ENCODE measurements at regions not wholly inside any gene's neighbourhood (a gene's known extent, or its start where the extent isn't known, plus 50 kb on each side); places are given as distances from the start of the nearest gene placed in this dataset.

GRCh38 chr18:50453014-50453680, 78.3 kb downstream of the SKA1 start:
- CTCF ChIA-PET: no interaction called here
- Histone ChIP-seq H3K27me3 (ENCODE audit: control insufficient read depth, insufficient read depth, low read length) (no peaks in the 10 kb centered on the region), H3K27ac (ENCODE audit: low read depth, low read length) (no peak overlapping the region), H3K4me3 (ENCODE audit: low read depth, low read length) (no peak overlapping the region), H3K9me3 (ENCODE audit: control insufficient read depth, insufficient read depth, low read length) (no peaks in the 10 kb centered on the region)
- TF ChIP-seq CTCF (IDR thresholded peaks at IDR 0.05; ENCODE audit: low read depth, low read length): no peak
- POLR2A ChIA-PET: no interaction called here
- DNase-seq (ENCODE audit: low read depth, low spot score): no peak

GRCh38 chr18:50453732-50454131, 78.9 kb downstream of the SKA1 start:
- no peak for DNase-seq (ENCODE audit: low read depth, low spot score)
- ChIA-PET POLR2A (no interaction called here), CTCF (no interaction called here)
- Histone ChIP-seq H3K9me3 (ENCODE audit: control insufficient read depth, insufficient read depth, low read length) (no peaks in the 10 kb centered on the region), H3K4me3 (ENCODE audit: low read depth, low read length) (no peak overlapping the region), H3K27ac (ENCODE audit: low read depth, low read length) (no peak overlapping the region), H3K27me3 (ENCODE audit: control insufficient read depth, insufficient read depth, low read length) (no peaks in the 10 kb centered on the region)
- TF ChIP-seq CTCF (IDR thresholded peaks at IDR 0.05; ENCODE audit: low read depth, low read length): no peak

- H3K9me3 ChIP-seq (ENCODE audit: control insufficient read depth, insufficient read depth, low read length): no peaks in the 10 kb centered on the region
- no peak overlapping the region for H3K4me3 ChIP-seq (ENCODE audit: low read depth, low read length)
- POLR2A ChIA-PET: no interaction called here
- CTCF ChIA-PET: no interaction called here
- H3K27me3 ChIP-seq (ENCODE audit: control insufficient read depth, insufficient read depth, low read length): no peaks in the 10 kb centered on the region
- no peak for TF ChIP-seq CTCF (IDR thresholded peaks at IDR 0.05; ENCODE audit: low read depth, low read length)
- no peak for DNase-seq (ENCODE audit: low read depth, low spot score)
- no peak overlapping the region for H3K27ac ChIP-seq (ENCODE audit: low read depth, low read length)
Observed at GRCh38 chr18:50454387-50454988, 79.6 kb downstream of the SKA1 start.

GRCh38 chr18:50456285-50456684, 81.4 kb downstream of the SKA1 start:
- POLR2A ChIA-PET: no interaction called here
- Histone ChIP-seq H3K27ac (ENCODE audit: low read depth, low read length) (no peak overlapping the region), H3K27me3 (ENCODE audit: control insufficient read depth, insufficient read depth, low read length) (no peaks in the 10 kb centered on the region), H3K9me3 (ENCODE audit: control insufficient read depth, insufficient read depth, low read length) (no peaks in the 10 kb centered on the region), H3K4me3 (ENCODE audit: low read depth, low read length) (no peak overlapping the region)
- DNase-seq (ENCODE audit: low read depth, low spot score): no peak
- CTCF ChIA-PET: no interaction called here
- TF ChIP-seq CTCF (IDR thresholded peaks at IDR 0.05; ENCODE audit: low read depth, low read length): no peak

- ChIA-PET POLR2A (no interaction called here), CTCF (no interaction called here)
- no peak for DNase-seq (ENCODE audit: low read depth, low spot score)
- no peak for TF ChIP-seq CTCF (IDR thresholded peaks at IDR 0.05; ENCODE audit: low read depth, low read length)
- Histone ChIP-seq H3K9me3 (ENCODE audit: control insufficient read depth, insufficient read depth, low read length) (no peaks in the 10 kb centered on the region), H3K27me3 (ENCODE audit: control insufficient read depth, insufficient read depth, low read length) (no peaks in the 10 kb centered on the region), H3K4me3 (ENCODE audit: low read depth, low read length) (no peak overlapping the region), H3K27ac (ENCODE audit: low read depth, low read length) (no peak overlapping the region)
Observed at GRCh38 chr18:50457639-50458038, 82.8 kb downstream of the SKA1 start.
